Naive B cell (primary cell): ENCODE measurements at regions not wholly inside any gene's neighbourhood (a gene's known extent, or its start where the extent isn't known, plus 50 kb on each side); places are given as distances from the start of the nearest gene placed in this dataset.

Experiments used
- ATAC-seq, 2 donors: fragments of 150-1000 bp; cut with Tn5 transposase; 2 replicates each; pipeline ENCODE4 v1.10.0; 2021; ENCODE audit warnings: low read depth in 2 of 2, mild to moderate bottlenecking in 2 of 2, moderate library complexity in 2 of 2
- DNase-seq: peaks from one replicate; pipeline ENCODE4 v3.0.0; 2022
- H3K27ac Mint-ChIP-seq, 6 donors: one replicate each; pipeline ENCODE4 v1.8.0; 2020 to 2022; ENCODE audit warnings: mild to moderate bottlenecking in 6 of 6, mixed read lengths in 6 of 6, moderate library complexity in 5 of 6, inconsistent platforms in 2 of 6
- H3K27me3 Mint-ChIP-seq, 3 donors: one replicate each; pipeline ENCODE4 v1.8.0; 2021 to 2022; ENCODE audit warnings: mixed read lengths in 3 of 3, mild to moderate bottlenecking in 1 of 3
- H3K36me3 Mint-ChIP-seq, 2 donors: one replicate each; pipeline ENCODE4 v1.8.0; 2020 to 2022; ENCODE audit warnings: mixed read lengths in 2 of 2, inconsistent platforms in 1 of 2, mild to moderate bottlenecking in 1 of 2
- H3K4me1 Mint-ChIP-seq, 3 donors: one replicate each; pipeline ENCODE4 v1.8.0; 2020 to 2022; ENCODE audit warnings: mixed read lengths in 3 of 3, inconsistent platforms in 1 of 3, mild to moderate bottlenecking in 1 of 3, moderate library complexity in 1 of 3
- H3K4me3 Mint-ChIP-seq, 8 donors: one replicate each; pipeline ENCODE4 v1.8.0; 2020 to 2022; ENCODE audit warnings: mild to moderate bottlenecking in 8 of 8, mixed read lengths in 8 of 8, moderate library complexity in 8 of 8, inconsistent platforms in 2 of 8
- H3K9me3 Mint-ChIP-seq, 7 donors: one replicate each; pipeline ENCODE4 v1.8.0; 2020 to 2022; ENCODE audit warnings: mixed read lengths in 7 of 7, mild to moderate bottlenecking in 5 of 7, inconsistent platforms in 2 of 7, moderate library complexity in 1 of 7

GRCh38 chr14:98775892-98776291 lies 496.1 kb downstream of the BCL11B start:
- Mint-ChIP-seq H3K9me3 (peaks cover 0 to 13% (median 2%) of the 10 kb centered on the region in 7 donors), H3K36me3 (no peaks in the 10 kb centered on the region), H3K27ac (no peak overlapping the region)

GRCh38 chr14:98782062-98782461 lies 489.9 kb downstream of the BCL11B start:
- Mint-ChIP-seq H3K4me3 (no peak overlapping the region), H3K27me3 (no peaks in the 10 kb centered on the region), H3K4me1 (no peaks in the 10 kb centered on the region), H3K27ac (no peak overlapping the region), H3K36me3 (no peaks in the 10 kb centered on the region), H3K9me3 (peaks cover 0 to 9% (median 2%) of the 10 kb centered on the region in 7 donors)
- DNase-seq (no peak), ATAC-seq (no peak)

More at GRCh38 chr14:98775892-98776291, 496.1 kb downstream of the BCL11B start:
- DNase-seq (no peak), ATAC-seq (no peak)
- Mint-ChIP-seq H3K4me1 (no peaks in the 10 kb centered on the region), H3K27me3 (peaks cover 0 to 3% (median 0%) of the 10 kb centered on the region in 3 donors), H3K4me3 (no peak overlapping the region)

GRCh38 chr14:98785578-98785977 lies 486.4 kb downstream of the BCL11B start:
- Mint-ChIP-seq H3K27ac (no peak overlapping the region), H3K27me3 (no peaks in the 10 kb centered on the region), H3K9me3 (peaks cover 1 to 16% (median 3%) of the 10 kb centered on the region in 7 donors), H3K4me3 (no peak overlapping the region), H3K36me3 (no peaks in the 10 kb centered on the region), H3K4me1 (no peaks in the 10 kb centered on the region)
- DNase-seq (no peak), ATAC-seq (no peak)

- no peak overlapping the region for H3K27ac Mint-ChIP-seq
Observed at GRCh38 chr14:98786456-98786855, 485.5 kb downstream of the BCL11B start.

GRCh38 chr14:98791661-98792060 lies 480.3 kb downstream of the BCL11B start:
- Mint-ChIP-seq H3K9me3 (peaks cover 5 to 33% (median 15%) of the 10 kb centered on the region in 7 donors), H3K4me1 (peaks cover 0 to 5% (median 0%) of the 10 kb centered on the region in 3 donors), H3K4me3 (no peak overlapping the region), H3K27ac (no peak overlapping the region), H3K27me3 (no peaks in the 10 kb centered on the region), H3K36me3 (no peaks in the 10 kb centered on the region)
- no peak for ATAC-seq
- DNase-seq, result no peak

More at GRCh38 chr14:98786456-98786855, 485.5 kb downstream of the BCL11B start:
- no peaks in the 10 kb centered on the region for H3K36me3 Mint-ChIP-seq
- H3K4me1 Mint-ChIP-seq, result peaks cover 0 to under 1% (median 0%) of the 10 kb centered on the region in 3 donors
- no peak overlapping the region for H3K4me3 Mint-ChIP-seq
- no peaks in the 10 kb centered on the region for H3K27me3 Mint-ChIP-seq
- H3K9me3 Mint-ChIP-seq, result peaks cover 1 to 16% (median 3%) of the 10 kb centered on the region in 7 donors
- ATAC-seq, result no peak
- DNase-seq, result no peak

GRCh38 chr14:98792171-98792570 lies 479.8 kb downstream of the BCL11B start:
- no peak for DNase-seq
- Mint-ChIP-seq H3K4me1 (peaks cover 0 to 5% (median 0%) of the 10 kb centered on the region in 3 donors), H3K27ac (no peak overlapping the region), H3K36me3 (no peaks in the 10 kb centered on the region), H3K27me3 (no peaks in the 10 kb centered on the region), H3K4me3 (no peak overlapping the region), H3K9me3 (peaks cover 5 to 33% (median 15%) of the 10 kb centered on the region in 7 donors)
- ATAC-seq, result no peak

GRCh38 chr14:98798099-98798498 lies 473.9 kb downstream of the BCL11B start:
- no peaks in the 10 kb centered on the region for H3K36me3 Mint-ChIP-seq
- no peak overlapping the region for H3K4me3 Mint-ChIP-seq
- peaks cover 3 to 18% (median 10%) of the 10 kb centered on the region in 7 donors for H3K9me3 Mint-ChIP-seq
- no peaks in the 10 kb centered on the region for H3K27me3 Mint-ChIP-seq
- H3K4me1 Mint-ChIP-seq, result no peaks in the 10 kb centered on the region
- H3K27ac Mint-ChIP-seq, result no peak overlapping the region
- ATAC-seq (no peak), DNase-seq (no peak)

GRCh38 chr14:98799891-98800290 lies 472.1 kb downstream of the BCL11B start:
- Mint-ChIP-seq H3K27me3 (no peaks in the 10 kb centered on the region), H3K4me1 (no peaks in the 10 kb centered on the region), H3K4me3 (no peak overlapping the region), H3K36me3 (no peaks in the 10 kb centered on the region), H3K9me3 (peaks cover under 1 to 13% (median 6%) of the 10 kb centered on the region in 7 donors), H3K27ac (no peak overlapping the region)
- DNase-seq (no peak), ATAC-seq (no peak)

- Mint-ChIP-seq H3K36me3 (no peaks in the 10 kb centered on the region), H3K9me3 (peaks cover 0 to 8% (median 3%) of the 10 kb centered on the region in 7 donors), H3K4me1 (no peaks in the 10 kb centered on the region), H3K27me3 (no peaks in the 10 kb centered on the region), H3K27ac (peak overlapping the region in 1 of 6 donors; percentile 58), H3K4me3 (no peak overlapping the region)
- DNase-seq (no peak), ATAC-seq (no peak)
Observed at GRCh38 chr14:98802044-98802443, 470.0 kb downstream of the BCL11B start.

GRCh38 chr14:98803196-98803595 lies 468.8 kb downstream of the BCL11B start:
- H3K27ac Mint-ChIP-seq, result peak overlapping the region in 1 of 6 donors; percentile 63
- DNase-seq, result no peak

GRCh38 chr14:98808494-98809407 lies 463.2 kb downstream of the BCL11B start:
- H3K36me3 Mint-ChIP-seq, result no peaks in the 10 kb centered on the region
- ATAC-seq (no peak), DNase-seq (no peak)
- H3K9me3 Mint-ChIP-seq, result peaks cover 0 to 16% (median 3%) of the 10 kb centered on the region in 7 donors
- no peaks in the 10 kb centered on the region for H3K4me1 Mint-ChIP-seq
- peaks cover 0 to 7% (median 0%) of the 10 kb centered on the region in 3 donors for H3K27me3 Mint-ChIP-seq
- no peak overlapping the region for H3K4me3 Mint-ChIP-seq
- H3K27ac Mint-ChIP-seq, result no peak overlapping the region

More at GRCh38 chr14:98803196-98803595, 468.8 kb downstream of the BCL11B start:
- Mint-ChIP-seq H3K36me3 (no peaks in the 10 kb centered on the region), H3K9me3 (peaks cover 0 to 8% (median 3%) of the 10 kb centered on the region in 7 donors), H3K4me3 (no peak overlapping the region), H3K27me3 (no peaks in the 10 kb centered on the region), H3K4me1 (no peaks in the 10 kb centered on the region)
- ATAC-seq, result no peak

- no peaks in the 10 kb centered on the region for H3K27me3 Mint-ChIP-seq
- H3K9me3 Mint-ChIP-seq, result peaks cover 0 to 17% (median 8%) of the 10 kb centered on the region in 7 donors
- H3K27ac Mint-ChIP-seq, result no peak overlapping the region
- no peaks in the 10 kb centered on the region for H3K36me3 Mint-ChIP-seq
- no peaks in the 10 kb centered on the region for H3K4me1 Mint-ChIP-seq
- ATAC-seq, result no peak
- DNase-seq, result no peak
- no peak overlapping the region for H3K4me3 Mint-ChIP-seq
Observed at GRCh38 chr14:98816195-98816594, 455.8 kb downstream of the BCL11B start.

GRCh38 chr14:98816720-98817119 lies 455.3 kb downstream of the BCL11B start:
- no peaks in the 10 kb centered on the region for H3K36me3 Mint-ChIP-seq

More at GRCh38 chr14:98816720-98817119, 455.3 kb downstream of the BCL11B start:
- Mint-ChIP-seq H3K4me3 (no peak overlapping the region), H3K27ac (no peak overlapping the region), H3K27me3 (no peaks in the 10 kb centered on the region), H3K4me1 (no peaks in the 10 kb centered on the region), H3K9me3 (peaks cover 0 to 19% (median 7%) of the 10 kb centered on the region in 7 donors)
- no peak for ATAC-seq
- DNase-seq, result no peak
